Subcutaneous abdominal adipose tissue (tissue), 5 donors: ENCODE measurements at regions not wholly inside any gene's neighbourhood (a gene's known extent, or its start where the extent isn't known, plus 50 kb on each side); places are given as distances from the start of the nearest gene placed in this dataset.

Experiments
- H3K27ac ChIP-seq: one replicate; pipeline ENCODE4 v1.7.0; 2013; ENCODE audit warnings: low read depth, mild to moderate bottlenecking, inconsistent platforms, low read length, moderate library complexity
- H3K27me3 ChIP-seq, 5 donors: one replicate each; pipeline ENCODE4 v1.7.0; 2013; ENCODE audit warnings: low read length in 5 of 5, inconsistent platforms in 1 of 5; ENCODE audit not compliant: control insufficient read depth in 5 of 5, insufficient read depth in 4 of 5
- H3K36me3 ChIP-seq, 5 donors: one replicate each; pipeline ENCODE4 v1.7.0; 2013; ENCODE audit warnings: low read length in 5 of 5; ENCODE audit not compliant: control insufficient read depth in 5 of 5, insufficient read depth in 5 of 5
- H3K4me1 ChIP-seq, 5 donors: one replicate each; pipeline ENCODE4 v1.7.0; 2013; ENCODE audit warnings: low read length in 5 of 5, mild to moderate bottlenecking in 3 of 5, moderate library complexity in 1 of 5; ENCODE audit not compliant: control insufficient read depth in 5 of 5, insufficient read depth in 5 of 5
- H3K4me3 ChIP-seq, 5 donors: one replicate each; pipeline ENCODE4 v1.7.0; 2013; ENCODE audit warnings: low read length in 5 of 5, low read depth in 1 of 5
- H3K9ac ChIP-seq, 5 donors: one replicate each; pipeline ENCODE4 v1.7.0; 2013; ENCODE audit warnings: low read length in 5 of 5, mild to moderate bottlenecking in 4 of 5, moderate library complexity in 3 of 5
- H3K9me3 ChIP-seq, 5 donors: one replicate each; pipeline ENCODE4 v1.7.0; 2013; ENCODE audit warnings: low read length in 5 of 5; ENCODE audit not compliant: control insufficient read depth in 5 of 5
- donor health status: healthy.
- donor health status: healthy.
- donor health status: healthy.
- donor health status: healthy.
- donor health status: healthy.

DNA sequence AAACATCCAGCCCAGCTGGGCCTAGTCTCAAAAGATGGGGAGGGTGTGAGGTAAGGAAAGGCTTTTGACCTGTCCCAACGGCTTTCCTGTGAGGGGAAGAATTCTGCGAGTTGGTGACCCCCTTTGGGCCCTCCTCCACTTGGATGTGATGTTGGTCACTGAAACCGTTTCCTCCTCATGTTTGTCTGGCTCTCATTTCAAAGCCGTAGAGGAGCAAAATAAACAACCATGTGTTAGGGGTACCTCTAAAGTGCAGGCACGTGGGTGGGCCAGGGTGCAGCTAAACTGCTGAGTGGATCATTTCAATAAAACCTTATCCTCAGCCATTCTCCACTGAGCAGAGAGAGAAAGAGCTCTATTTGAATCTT is 84.3 kb upstream of the MELK start:
- Histone ChIP-seq H3K4me1 (peaks cover 0 to 35% (median 28%) of the 10 kb centered on the region in 5 donors), H3K9me3 (no peaks in the 10 kb centered on the region), H3K36me3 (no peaks in the 10 kb centered on the region), H3K4me3 (peak overlapping the region; percentile 57 to 82 (median 71)), H3K27me3 (no peaks in the 10 kb centered on the region), H3K27ac (peak overlapping the region; percentile 52), H3K9ac (peak overlapping the region; percentile 31 to 83 (median 72))

DNA sequence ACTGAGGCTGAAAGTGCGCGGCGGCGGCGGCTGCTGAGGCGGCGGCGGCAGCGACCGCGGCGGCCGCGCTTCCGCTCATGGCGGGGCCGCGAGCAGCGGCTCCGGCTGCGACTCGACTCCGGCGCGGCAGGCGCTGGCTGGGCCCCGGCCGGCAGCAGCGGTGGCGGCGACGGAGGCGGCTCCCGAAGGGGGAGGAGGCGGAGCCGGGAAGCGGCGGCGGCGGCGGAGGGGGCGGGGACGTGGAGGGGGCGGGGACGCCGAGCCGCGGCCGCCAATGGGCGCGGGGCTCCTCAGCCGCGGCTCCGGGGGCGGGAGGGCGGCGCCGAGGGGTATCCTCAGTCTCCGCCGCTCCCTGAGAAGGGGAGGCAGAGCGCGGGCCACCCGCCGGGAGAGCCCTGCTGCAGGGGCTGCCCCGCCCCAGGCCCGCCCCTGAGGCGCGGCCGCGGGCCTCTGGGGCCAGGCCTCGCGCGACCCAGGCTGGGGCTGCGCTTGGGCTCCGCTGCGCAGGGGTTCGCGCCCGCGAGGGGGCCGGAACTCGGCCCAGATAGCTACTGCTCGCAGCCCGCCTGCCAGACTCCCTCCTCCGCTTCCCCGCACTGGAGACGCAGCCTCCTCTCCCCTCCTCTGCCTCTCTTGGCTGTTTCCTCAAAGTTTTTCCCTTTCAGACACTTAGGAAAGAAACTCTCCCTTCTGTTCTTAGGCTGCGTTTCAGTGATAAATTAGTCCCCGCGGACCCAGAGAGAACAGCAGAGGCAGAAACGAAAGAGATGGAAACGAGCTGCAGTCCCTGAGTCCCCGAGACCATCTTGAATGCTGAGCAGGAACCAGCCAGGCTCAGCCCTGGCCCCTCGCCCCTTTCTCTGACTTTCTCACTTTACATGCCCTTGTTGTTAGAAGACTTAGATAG is 85.0 kb upstream of the MELK start:
- H3K27ac ChIP-seq = peak overlapping the region; percentile 52
- H3K9me3 ChIP-seq = no peaks in the 10 kb centered on the region
- H3K27me3 ChIP-seq = no peaks in the 10 kb centered on the region
- peak overlapping the region; percentile 31 to 83 (median 72) for H3K9ac ChIP-seq
- H3K36me3 ChIP-seq = peaks cover 0 to 2% (median 0%) of the 10 kb centered on the region in 5 donors
- H3K4me3 ChIP-seq = peak overlapping the region; percentile 57 to 94 (median 88)
- peaks cover 0 to 32% (median 28%) of the 10 kb centered on the region in 5 donors for H3K4me1 ChIP-seq

GRCh38 chr9:36486933-36487481 is 85.7 kb upstream of the MELK start:
- Histone ChIP-seq H3K36me3 (peaks cover 0 to 3% (median 0%) of the 10 kb centered on the region in 5 donors), H3K4me1 (peaks cover 0 to 32% (median 28%) of the 10 kb centered on the region in 5 donors), H3K27ac (peak overlapping the region; percentile 74), H3K27me3 (no peaks in the 10 kb centered on the region), H3K9me3 (no peaks in the 10 kb centered on the region), H3K4me3 (peak overlapping the region; percentile 73 to 97 (median 92)), H3K9ac (peak overlapping the region; percentile 83 to 94 (median 89))

DNA sequence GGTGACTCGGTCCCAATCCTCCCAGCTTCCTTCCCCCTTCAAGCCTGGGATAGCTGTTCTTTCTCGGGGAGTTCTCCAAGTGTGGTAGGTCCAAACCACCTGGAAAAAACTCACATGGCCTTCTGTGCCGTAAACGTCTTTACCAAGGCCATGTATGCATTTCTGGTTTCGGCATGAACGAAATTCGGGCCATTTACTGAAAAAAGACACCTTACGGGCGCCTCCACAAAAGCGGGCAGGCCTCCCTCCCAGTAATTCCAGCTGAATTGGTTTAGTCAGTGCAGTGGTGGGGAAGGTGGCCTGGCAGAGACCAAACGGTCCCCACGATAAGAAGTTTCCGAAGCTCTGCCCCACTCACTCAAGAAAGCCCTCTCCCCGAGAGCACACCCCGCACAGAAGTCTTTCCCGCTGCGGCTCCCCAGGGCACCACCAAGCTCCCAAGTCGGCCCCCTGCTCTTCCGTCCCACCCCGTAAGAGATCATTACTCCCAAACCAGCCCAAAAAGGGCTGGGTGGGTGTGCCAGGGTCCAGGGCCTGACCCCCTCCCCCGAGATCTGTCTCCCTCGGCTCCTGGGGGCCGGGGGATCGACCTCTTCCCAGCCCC is 86.3 kb upstream of the MELK start:
- H3K27me3 ChIP-seq = no peaks in the 10 kb centered on the region
- H3K36me3 ChIP-seq = peaks cover 0 to 3% (median 0%) of the 10 kb centered on the region in 5 donors
- H3K27ac ChIP-seq = peak overlapping the region; percentile 74
- H3K4me1 ChIP-seq = peaks cover 0 to 35% (median 28%) of the 10 kb centered on the region in 5 donors
- peak overlapping the region; percentile 73 to 97 (median 92) for H3K4me3 ChIP-seq
- no peaks in the 10 kb centered on the region for H3K9me3 ChIP-seq
- peak overlapping the region; percentile 83 to 94 (median 89) for H3K9ac ChIP-seq

- Histone ChIP-seq H3K9me3 (no peaks in the 10 kb centered on the region), H3K27ac (peak overlapping the region; percentile 74), H3K4me3 (peak overlapping the region; percentile 73 to 97 (median 92)), H3K4me1 (peaks cover 0 to 38% (median 28%) of the 10 kb centered on the region in 5 donors), H3K27me3 (no peaks in the 10 kb centered on the region), H3K9ac (peak overlapping the region; percentile 83 to 94 (median 89)), H3K36me3 (peaks cover 0 to 3% (median 0%) of the 10 kb centered on the region in 5 donors)
Observed at GRCh38 chr9:36485647-36486328, 85.7 kb upstream of the RNF38 start.

GRCh38 chr9:36484124-36484523 is 84.1 kb upstream of the RNF38 start:
- Histone ChIP-seq H3K27ac (no peak overlapping the region), H3K9me3 (no peaks in the 10 kb centered on the region), H3K36me3 (peaks cover 0 to 3% (median 0%) of the 10 kb centered on the region in 5 donors), H3K4me3 (no peak overlapping the region), H3K27me3 (no peaks in the 10 kb centered on the region), H3K4me1 (peaks cover 0 to 40% (median 31%) of the 10 kb centered on the region in 5 donors), H3K9ac (no peak overlapping the region)

DNA sequence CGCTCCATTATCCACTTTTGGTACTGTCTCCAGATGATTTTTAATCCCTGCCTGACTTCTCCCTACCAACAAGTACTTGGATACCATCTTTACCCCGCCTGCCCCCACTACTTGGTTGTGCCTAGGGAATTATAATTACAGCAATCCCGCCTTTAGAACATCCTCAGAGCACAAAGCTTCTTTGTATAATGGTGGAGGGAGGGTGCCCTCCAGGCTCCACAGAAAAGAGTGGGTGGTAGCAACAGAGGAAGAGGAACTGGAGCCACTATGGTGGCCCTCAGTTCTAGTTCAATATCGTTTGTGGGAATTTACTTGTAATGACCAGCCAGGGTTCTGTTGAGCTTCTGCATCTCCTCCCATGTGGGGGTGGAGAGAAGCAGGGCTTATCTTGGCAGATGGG is 79.0 kb upstream of the RNF38 start:
- Histone ChIP-seq H3K36me3 (peaks cover 0 to 3% (median 0%) of the 10 kb centered on the region in 5 donors), H3K4me1 (peaks cover 0 to 12% (median 5%) of the 10 kb centered on the region in 5 donors), H3K4me3 (no peak overlapping the region), H3K27me3 (no peaks in the 10 kb centered on the region), H3K9ac (no peak overlapping the region), H3K9me3 (no peaks in the 10 kb centered on the region), H3K27ac (no peak overlapping the region)

DNA sequence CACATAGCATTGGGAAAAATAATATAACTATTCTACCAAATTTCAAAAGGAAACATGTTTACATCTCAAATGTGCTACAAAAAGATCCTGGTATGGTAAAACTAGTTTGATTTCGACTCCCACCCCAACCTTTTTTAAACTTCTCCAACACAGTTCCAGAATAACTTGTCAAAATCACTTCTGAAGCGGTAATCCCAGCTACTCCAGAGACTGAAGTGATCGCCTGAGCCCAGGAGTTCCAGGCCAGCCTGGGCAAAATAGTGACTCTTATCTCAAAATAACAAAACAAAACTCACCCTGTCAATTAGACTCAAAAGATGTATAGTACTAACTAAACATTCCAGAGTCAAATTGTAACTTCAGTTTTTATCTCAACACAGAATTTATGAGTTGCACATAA is 71.3 kb upstream of the RNF38 start:
- Histone ChIP-seq H3K4me1 (peaks cover 5 to 20% (median 13%) of the 10 kb centered on the region in 5 donors), H3K9ac (peak overlapping the region in 4 of 5 donors; percentile 28 to 80 (median 45)), H3K36me3 (no peaks in the 10 kb centered on the region), H3K27me3 (no peaks in the 10 kb centered on the region), H3K9me3 (no peaks in the 10 kb centered on the region), H3K4me3 (peak overlapping the region in 2 of 5 donors; percentile 41 to 61), H3K27ac (peak overlapping the region; percentile 52)

GRCh38 chr9:36470643-36471290 is 70.7 kb upstream of the RNF38 start:
- Histone ChIP-seq H3K27ac (peak overlapping the region; percentile 52), H3K27me3 (no peaks in the 10 kb centered on the region), H3K36me3 (no peaks in the 10 kb centered on the region), H3K4me1 (peaks cover 5 to 20% (median 13%) of the 10 kb centered on the region in 5 donors), H3K9me3 (no peaks in the 10 kb centered on the region), H3K4me3 (peak overlapping the region; percentile 41 to 72 (median 61)), H3K9ac (peak overlapping the region; percentile 42 to 80 (median 59))
